IMR-90 (cell line): ENCODE measurements at regions not wholly inside any gene's neighbourhood (a gene's known extent, or its start where the extent isn't known, plus 50 kb on each side); places are given as distances from the start of the nearest gene placed in this dataset.

Experiments used
- ATAC-seq: fragments of 200-7000 bp; cut with Tn5 transposase; 2 replicates; pipeline ENCODE4 v1.9.1; 2020; ENCODE audit warnings: low read depth, mild to moderate bottlenecking, moderate library complexity
- BruUV-seq: library from RNA; stranded (reverse); fragments of 400-500 nt; replicated peaks from 2 replicates; lab custom pipeline; 2021; lab: Mats Ljungman, UMichigan
- CTCF ChIA-PET: fragments of 300-600 bp; formaldehyde crosslinking; extraction: SDS; loops from one replicate; lab custom pipeline; 2021; ENCODE audit warnings: antibody characterized with exemption; lab: Yijun Ruan, JAX
- POLR2A ChIA-PET: fragments of 300-600 bp; sonication (Branson Sonifier 250); formaldehyde crosslinking; loops from one replicate; lab custom pipeline; 2022; ENCODE audit warnings: antibody characterized with exemption; ENCODE audit not compliant: unreplicated experiment; lab: Charles Lee
- DNase-seq: peaks from one replicate; pipeline ENCODE4 v3.0.0; 2013
- H2AFZ ChIP-seq: replicated peaks from 2 replicates; pipeline ENCODE3; 2013; ENCODE audit warnings: low read length, mild to moderate bottlenecking; ENCODE audit not compliant: poor library complexity
- H2AK5ac ChIP-seq: 2 replicates; pipeline ENCODE4 v1.6.1; 2013; ENCODE audit warnings: low read depth, low read length, inconsistent platforms
- H2AK9ac ChIP-seq: replicated peaks from 2 replicates; pipeline ENCODE3; 2013; ENCODE audit warnings: mild to moderate bottlenecking, low read depth, low read length, moderate library complexity; ENCODE audit not compliant: poor library complexity
- H2BK120ac ChIP-seq: 2 replicates; pipeline ENCODE4 v1.6.1; 2013; ENCODE audit warnings: low read depth, low read length, inconsistent platforms
- H2BK15ac ChIP-seq: 3 replicates; pipeline ENCODE4 v1.6.1; 2013; ENCODE audit warnings: low read depth, low read length, inconsistent platforms
- H2BK20ac ChIP-seq: 2 replicates; pipeline ENCODE4 v1.6.1; 2013; ENCODE audit warnings: low read depth, mild to moderate bottlenecking, inconsistent platforms, low read length, moderate library complexity
- H2BK5ac ChIP-seq: 2 replicates; pipeline ENCODE4 v1.6.1; 2013; ENCODE audit warnings: mild to moderate bottlenecking, low read depth, low read length, inconsistent platforms; ENCODE audit not compliant: poor library complexity, severe bottlenecking
- H3K14ac ChIP-seq: replicated peaks from 2 replicates; pipeline ENCODE4 v1.6.1; 2013; ENCODE audit warnings: low read depth, low read length, inconsistent platforms
- H3K18ac ChIP-seq: 2 replicates; pipeline ENCODE4 v1.6.1; 2013; ENCODE audit warnings: low read depth, low read length, control low read depth
- H3K23ac ChIP-seq: 2 replicates; pipeline ENCODE4 v1.6.1; 2013; ENCODE audit warnings: low read depth, low read length, inconsistent platforms
- H3K27ac ChIP-seq: 2 replicates; pipeline ENCODE4 v1.5.1; 2013; ENCODE audit warnings: mild to moderate bottlenecking, control low read depth, low read length; ENCODE audit not compliant: insufficient read depth
- H3K27me3 ChIP-seq: 2 replicates; pipeline ENCODE4 v1.6.1; 2013; ENCODE audit warnings: low read length; ENCODE audit not compliant: control insufficient read depth, insufficient read depth
- H3K36me3 ChIP-seq: 2 replicates; pipeline ENCODE4 v1.6.1; 2013; ENCODE audit warnings: low read length, mixed read lengths; ENCODE audit not compliant: control insufficient read depth, insufficient read depth
- H3K4ac ChIP-seq: 2 replicates; pipeline ENCODE4 v1.6.1; 2013; ENCODE audit warnings: low read depth, low read length, inconsistent platforms
- H3K4me1 ChIP-seq: 2 replicates; pipeline ENCODE4 v1.6.1; 2013; ENCODE audit warnings: low read length, mixed read lengths; ENCODE audit not compliant: control insufficient read depth, insufficient read depth
- H3K4me2 ChIP-seq: 2 replicates; pipeline ENCODE4 v1.6.1; 2013; ENCODE audit warnings: low read depth, mild to moderate bottlenecking, control low read depth, low read length, moderate library complexity
- H3K4me3 ChIP-seq: 2 replicates; pipeline ENCODE4 v1.5.1; 2013; ENCODE audit warnings: low read depth, mild to moderate bottlenecking, control low read depth, low read length, moderate library complexity; ENCODE audit not compliant: insufficient read depth
- H3K56ac ChIP-seq: 2 replicates; pipeline ENCODE4 v1.6.1; 2013; ENCODE audit warnings: low read length, inconsistent platforms; ENCODE audit not compliant: insufficient read depth; ENCODE audit errors: extremely low read depth
- H3K79me1 ChIP-seq, 2 experiments: 2 replicates each; pipeline ENCODE4 v1.6.1; 2013; ENCODE audit warnings: low read length in 2 of 2, inconsistent platforms in 1 of 2, low read depth in 1 of 2
- H3K9ac ChIP-seq: 2 replicates; pipeline ENCODE4 v1.6.1; 2013; ENCODE audit warnings: low read depth, low read length, control low read depth
- H3K9me1 ChIP-seq: 2 replicates; pipeline ENCODE4 v1.6.1; 2013; ENCODE audit warnings: low read length, inconsistent platforms; ENCODE audit not compliant: insufficient read depth
- H3K9me3 ChIP-seq: 2 replicates; pipeline ENCODE4 v1.6.1; 2013; ENCODE audit warnings: low read length; ENCODE audit not compliant: control insufficient read depth, insufficient read depth
- H4K20me1 ChIP-seq: 2 replicates; pipeline ENCODE4 v1.6.1; 2013; ENCODE audit warnings: low read length, inconsistent platforms; ENCODE audit not compliant: insufficient read depth
- H4K5ac ChIP-seq: 2 replicates; pipeline ENCODE4 v1.6.1; 2013; ENCODE audit warnings: mild to moderate bottlenecking, low read depth, low read length, control low read depth
- H4K8ac ChIP-seq, 2 experiments: 2 replicates each; pipeline ENCODE4 v1.6.1; 2013; ENCODE audit warnings: low read depth in 2 of 2, low read length in 2 of 2, control low read depth in 1 of 2, inconsistent platforms in 1 of 2
- H4K91ac ChIP-seq: 2 replicates; pipeline ENCODE4 v1.6.1; 2013; ENCODE audit warnings: low read depth, low read length, inconsistent platforms; ENCODE audit not compliant: insufficient read depth
- CEBPB ChIP-seq: IDR thresholded peaks from 2 replicates; pipeline ENCODE4 v1.6.1; 2012; ENCODE audit warnings: low read depth, low read length, improper control_type of control experiment
- CHD1 ChIP-seq: IDR thresholded peaks from 2 replicates; pipeline ENCODE4 v1.6.1; 2012; ENCODE audit warnings: low read depth, low read length, improper control_type of control experiment
- CTCF ChIP-seq: conservative IDR thresholded peaks from 2 replicates; pipeline ENCODE4 v1.5.1; 2012; ENCODE audit warnings: mild to moderate bottlenecking, low read depth, low read length, improper control_type of control experiment
- ELK1 ChIP-seq: fragments of 150-350 bp; IDR thresholded peaks from 2 replicates; pipeline ENCODE4 v1.6.1; 2016; ENCODE audit warnings: low read depth, mild to moderate bottlenecking, low read length, moderate library complexity, borderline replicate concordance
- FOS ChIP-seq: fragments of 150-350 bp; IDR thresholded peaks from 2 replicates; pipeline ENCODE4 v1.6.1; 2016; ENCODE audit warnings: low read depth, low read length
- MXI1 ChIP-seq: IDR thresholded peaks from 2 replicates; pipeline ENCODE4 v1.6.1; 2012; ENCODE audit warnings: low read depth, mild to moderate bottlenecking, low read length, moderate library complexity, borderline replicate concordance
- NFE2L2 ChIP-seq: fragments of 150-350 bp; IDR thresholded peaks from 2 replicates; pipeline ENCODE4 v1.6.1; 2016; ENCODE audit warnings: low read depth, mild to moderate bottlenecking, low read length
- RCOR1 ChIP-seq: IDR thresholded peaks from 2 replicates; pipeline ENCODE4 v1.6.1; 2012; ENCODE audit warnings: mild to moderate bottlenecking, low read length, improper control_type of control experiment; ENCODE audit not compliant: insufficient replicate concordance
- RFX5 ChIP-seq: IDR thresholded peaks from 2 replicates; pipeline ENCODE4 v1.8.0; 2012; ENCODE audit warnings: low read depth, mild to moderate bottlenecking, low read length, moderate library complexity
- WGBS, 2 experiments: methylation state at CpG; one replicate each; pipeline versions ENCODE4 v1.1.5 to v1.1.7; 2013; ENCODE audit warnings: missing lambda C conversion rate in 2 of 2; ENCODE audit not compliant: insufficient read length in 1 of 2; ENCODE audit errors: extremely low coverage in 2 of 2; 5-methylcytosine and 5-hydroxymethylcytosine counted together
- dilution Hi-C: fragments of 300-500 bp; cut with HindIII; formaldehyde crosslinking; loops from one replicate; pipeline ENCODE4 v1.14.3; 2018; ENCODE audit warnings: low sequenced_read_pairs; ENCODE audit not compliant: unreplicated experiment
- in situ Hi-C: fragments of 300-500 bp; cut with MboI; formaldehyde crosslinking; loops from 3 replicates; pipeline ENCODE4 v1.14.3; 2019; ENCODE audit warnings: low sequenced_read_pairs, inconsistent platforms, mixed read lengths
- intact Hi-C: fragments of 100-400 bp; cut with micrococcal nuclease; formaldehyde crosslinking; loops from 2 replicates; pipeline ENCODE4 v1.10.0; 2022

- intact Hi-C loops, result no loop called here
- ChIA-PET POLR2A (no interaction called here), CTCF (no interaction called here)
- Histone ChIP-seq H4K91ac (no peak overlapping the region), H3K56ac (no peak overlapping the region), H3K9me1 (no peaks in the 10 kb centered on the region), H3K9ac (no peak overlapping the region), H2AK9ac (no peak overlapping the region), H3K36me3 (no peaks in the 10 kb centered on the region), H3K14ac (no peak overlapping the region), H3K9me3 (no peaks in the 10 kb centered on the region), H4K8ac (no peak overlapping the region), H4K20me1 (no peaks in the 10 kb centered on the region), H2AFZ (no peak overlapping the region), H3K4me1 (no peaks in the 10 kb centered on the region), H2BK120ac (no peak overlapping the region), H4K5ac (no peak overlapping the region), H3K4ac (no peak overlapping the region), H3K27ac (no peak overlapping the region), H2BK5ac (no peak overlapping the region), H3K4me3 (no peak overlapping the region), H2BK15ac (no peak overlapping the region), H3K18ac (no peak overlapping the region), H3K23ac (no peak overlapping the region), H3K79me1 (no peaks in the 10 kb centered on the region), H2BK20ac (no peak overlapping the region), H3K4me2 (no peak overlapping the region), H2AK5ac (no peak overlapping the region), H3K27me3 (peaks cover 9% of the 10 kb centered on the region)
- dilution Hi-C loops, result no loop called here
- in situ Hi-C loops, result no loop called here
- TF ChIP-seq ELK1, result no peak
- TF ChIP-seq MXI1, result no peak
- no peak for TF ChIP-seq RFX5
- TF ChIP-seq CTCF, result no peak
- TF ChIP-seq NFE2L2, result no peak
- no peak for TF ChIP-seq RCOR1
- no peak for TF ChIP-seq CHD1
- TF ChIP-seq FOS, result no peak
- no peak for TF ChIP-seq CEBPB
- DNase-seq, result no peak
- BruUV-seq, result no TSS peak
- no peak for ATAC-seq
- WGBS, 2 experiments, result 48% methylated on average over 4 of the region's 9 CpGs; no CpG with 5 or more reads in 1 of the 2 experiments
These were observed 118.3 kb upstream of the CD82 start for GRCh38 chr11:44446996-44447771.
